HG02870 (cell line): ENCODE measurements at regions not wholly inside any gene's neighbourhood (a gene's known extent, or its start where the extent isn't known, plus 50 kb on each side); places are given as distances from the start of the nearest gene placed in this dataset.
A peak's percentile ranks its signal among the peaks of the same experiment; 100 is the strongest.

Experiments used
- ATAC-seq: cut with Tn5 transposase; IDR thresholded peaks from one replicate; pipeline ENCODE4 v1.9.1; 2021; ENCODE audit warnings: mild to moderate bottlenecking, moderate library complexity; ENCODE audit not compliant: unreplicated experiment

- ATAC-seq: no peak
Measured at GRCh38 chr2:177314722-177315264, 50.3 kb upstream of the NFE2L2 start.

GRCh38 chr2:177315364-177315763 lies 50.8 kb upstream of the NFE2L2 start:
- no peak for ATAC-seq

- ATAC-seq: no peak
Measured at GRCh38 chr2:177316756-177317155, 52.2 kb upstream of the NFE2L2 start.

- ATAC-seq: no peak
Measured at GRCh38 chr2:177317443-177317842, 52.9 kb upstream of the NFE2L2 start.

- ATAC-seq: no peak
Measured at GRCh38 chr2:177317857-177318256, 53.3 kb upstream of the NFE2L2 start.

- ATAC-seq: no peak
Measured at GRCh38 chr2:177318613-177319012, 54.1 kb upstream of the NFE2L2 start.

- no peak for ATAC-seq
Measured at GRCh38 chr2:177320596-177320995, 56.1 kb upstream of the NFE2L2 start.

GRCh38 chr2:177322801-177323261 lies 58.3 kb upstream of the NFE2L2 start:
- ATAC-seq: no peak

GRCh38 chr2:177324797-177325196 lies 60.3 kb upstream of the NFE2L2 start:
- no peak for ATAC-seq

- no peak for ATAC-seq
Measured at GRCh38 chr2:177325554-177325953, 61.0 kb upstream of the NFE2L2 start.

- no peak for ATAC-seq
Measured at GRCh38 chr2:177326005-177326404, 61.5 kb upstream of the NFE2L2 start.

GRCh38 chr2:177326591-177326990 lies 62.1 kb upstream of the NFE2L2 start:
- no peak for ATAC-seq

- no peak for ATAC-seq
Measured at GRCh38 chr2:177327009-177327408, 62.5 kb upstream of the NFE2L2 start.

GRCh38 chr2:177328056-177328455 lies 63.5 kb upstream of the NFE2L2 start:
- no peak for ATAC-seq

- no peak for ATAC-seq
Measured at GRCh38 chr2:177329064-177329463, 63.5 kb upstream of the AGPS start.

GRCh38 chr2:177331466-177331997 lies 61.0 kb upstream of the AGPS start:
- ATAC-seq: no peak

- ATAC-seq: peak; percentile 66
Measured at GRCh38 chr2:177332026-177332991, 60.3 kb upstream of the AGPS start.

GRCh38 chr2:177332992-177333388 lies 59.6 kb upstream of the AGPS start:
- ATAC-seq: no peak

GRCh38 chr2:177334940-177335543 lies 57.5 kb upstream of the AGPS start:
- ATAC-seq: no peak

- ATAC-seq: no peak
Measured at GRCh38 chr2:177335917-177336450, 56.6 kb upstream of the AGPS start.

- no peak for ATAC-seq
Measured at GRCh38 chr2:177338177-177338721, 54.3 kb upstream of the AGPS start.
